VCaP (cell line): ENCODE measurements at regions not wholly inside any gene's neighbourhood (a gene's known extent, or its start where the extent isn't known, plus 50 kb on each side); places are given as distances from the start of the nearest gene placed in this dataset.

Experiments
- H3K27ac ChIP-seq: fragments of 450-650 bp; 2 replicates; pipeline ENCODE4 v1.5.1; 2017
- TF ChIP-seq, protein P1 (sequence below): fragments of 450-650 bp; conservative IDR thresholded peaks from 2 replicates; pipeline ENCODE4 v1.5.1; 2017; ENCODE audit warnings: mild to moderate bottlenecking, moderate library complexity

DNA sequence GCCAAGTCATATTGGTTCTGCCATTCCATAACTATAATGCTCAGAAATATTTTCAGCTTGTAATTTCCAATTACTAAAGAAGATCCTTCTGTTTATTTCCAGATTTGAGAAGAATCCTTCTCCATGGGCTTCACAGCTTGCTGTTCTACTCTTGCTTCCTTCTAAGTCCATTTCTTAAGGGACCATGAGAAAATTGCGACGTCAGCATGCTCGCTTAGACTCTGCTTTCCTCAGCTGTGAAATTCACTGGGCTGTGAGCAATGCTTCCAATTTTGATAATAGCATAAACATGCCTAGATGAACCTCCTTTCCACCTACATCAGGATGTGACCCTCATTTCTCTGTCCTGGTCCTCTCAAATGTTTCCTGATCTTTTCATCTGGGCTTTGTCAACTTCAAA lies 145.3 kb upstream of the CDH20 start:
- no peak overlapping the region for H3K27ac ChIP-seq
- TF ChIP-seq, protein P1, sequence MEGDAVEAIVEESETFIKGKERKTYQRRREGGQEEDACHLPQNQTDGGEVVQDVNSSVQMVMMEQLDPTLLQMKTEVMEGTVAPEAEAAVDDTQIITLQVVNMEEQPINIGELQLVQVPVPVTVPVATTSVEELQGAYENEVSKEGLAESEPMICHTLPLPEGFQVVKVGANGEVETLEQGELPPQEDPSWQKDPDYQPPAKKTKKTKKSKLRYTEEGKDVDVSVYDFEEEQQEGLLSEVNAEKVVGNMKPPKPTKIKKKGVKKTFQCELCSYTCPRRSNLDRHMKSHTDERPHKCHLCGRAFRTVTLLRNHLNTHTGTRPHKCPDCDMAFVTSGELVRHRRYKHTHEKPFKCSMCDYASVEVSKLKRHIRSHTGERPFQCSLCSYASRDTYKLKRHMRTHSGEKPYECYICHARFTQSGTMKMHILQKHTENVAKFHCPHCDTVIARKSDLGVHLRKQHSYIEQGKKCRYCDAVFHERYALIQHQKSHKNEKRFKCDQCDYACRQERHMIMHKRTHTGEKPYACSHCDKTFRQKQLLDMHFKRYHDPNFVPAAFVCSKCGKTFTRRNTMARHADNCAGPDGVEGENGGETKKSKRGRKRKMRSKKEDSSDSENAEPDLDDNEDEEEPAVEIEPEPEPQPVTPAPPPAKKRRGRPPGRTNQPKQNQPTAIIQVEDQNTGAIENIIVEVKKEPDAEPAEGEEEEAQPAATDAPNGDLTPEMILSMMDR = no peak

DNA sequence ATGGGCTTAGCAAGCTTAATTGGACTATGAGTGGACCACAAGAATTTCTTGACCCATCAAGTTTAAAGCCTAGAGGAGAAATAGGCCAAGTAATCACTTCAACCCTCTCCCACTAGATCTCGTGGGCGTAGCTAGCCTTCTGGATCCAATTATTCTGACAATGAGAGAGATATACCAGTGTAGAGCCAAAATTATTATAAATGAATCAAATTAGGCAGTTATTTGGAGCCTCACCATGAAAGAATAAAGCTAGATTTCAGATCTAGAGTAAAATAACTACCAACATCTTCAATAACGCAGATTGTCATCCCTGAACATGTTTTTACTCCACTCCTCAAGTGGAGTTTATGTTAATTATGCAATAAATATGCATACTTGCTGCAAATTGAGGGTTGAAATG lies 143.9 kb upstream of the CDH20 start:
- TF ChIP-seq, protein P1 = no peak
- no peak overlapping the region for H3K27ac ChIP-seq

DNA sequence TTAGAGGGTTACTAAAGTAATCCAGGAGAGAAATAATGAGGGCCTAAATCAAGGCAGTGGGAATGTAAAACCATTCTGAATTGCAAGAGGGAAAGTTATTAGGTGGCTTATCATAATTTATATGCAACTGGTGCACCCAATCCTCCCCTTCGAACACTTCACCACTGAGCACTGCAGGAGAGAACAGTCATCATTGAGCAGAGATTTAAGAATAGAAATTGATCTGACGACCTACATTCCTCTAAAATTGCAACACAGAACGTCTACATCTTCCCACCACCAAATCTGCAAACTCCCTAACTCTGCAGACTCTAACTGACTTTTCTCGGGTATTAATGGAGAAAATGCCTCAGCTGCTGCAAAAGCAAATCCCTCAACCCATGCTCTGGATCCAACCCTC lies 138.5 kb upstream of the CDH20 start:
- H3K27ac ChIP-seq = no peak overlapping the region
- TF ChIP-seq, protein P1 = no peak

DNA sequence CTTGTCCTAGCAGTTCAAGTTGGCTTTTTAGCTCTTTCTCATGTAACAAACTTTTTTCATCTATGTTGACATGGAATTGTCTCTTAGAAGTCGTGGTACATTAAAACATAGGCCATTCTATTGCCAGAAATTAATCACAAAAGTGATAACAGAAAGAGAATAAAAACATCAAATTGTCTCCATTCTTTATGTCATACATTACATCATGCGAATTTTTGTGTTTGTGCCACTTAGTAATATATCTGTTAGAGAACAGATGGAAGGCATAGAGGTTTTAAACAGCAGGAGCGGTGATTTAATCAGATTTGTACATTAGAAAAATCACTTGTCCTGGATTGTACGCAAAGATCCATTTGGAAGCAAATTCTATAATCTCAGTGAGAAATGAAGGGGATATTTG lies 136.5 kb upstream of the CDH20 start:
- H3K27ac ChIP-seq = no peak overlapping the region
- TF ChIP-seq, protein P1 = no peak

DNA sequence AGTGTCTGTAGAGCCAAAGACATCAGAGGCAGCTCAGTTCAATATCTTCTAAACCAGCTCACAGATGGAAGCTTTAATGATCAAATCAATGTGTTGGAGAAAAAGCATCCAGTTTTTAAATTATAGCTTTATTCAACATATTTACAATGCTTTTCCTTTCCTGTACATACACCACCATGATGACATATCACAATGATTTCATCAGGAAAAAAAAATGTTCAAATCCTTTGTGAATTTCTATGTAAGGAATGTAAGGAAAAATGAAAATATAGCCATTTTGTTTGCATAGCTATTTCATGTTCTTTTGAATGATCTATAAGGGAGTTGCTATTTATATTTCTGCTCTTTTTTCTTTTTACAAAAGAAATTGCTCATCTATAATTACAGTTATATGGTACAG lies 134.7 kb upstream of the CDH20 start:
- H3K27ac ChIP-seq = no peak overlapping the region
- TF ChIP-seq, protein P1 = no peak

DNA sequence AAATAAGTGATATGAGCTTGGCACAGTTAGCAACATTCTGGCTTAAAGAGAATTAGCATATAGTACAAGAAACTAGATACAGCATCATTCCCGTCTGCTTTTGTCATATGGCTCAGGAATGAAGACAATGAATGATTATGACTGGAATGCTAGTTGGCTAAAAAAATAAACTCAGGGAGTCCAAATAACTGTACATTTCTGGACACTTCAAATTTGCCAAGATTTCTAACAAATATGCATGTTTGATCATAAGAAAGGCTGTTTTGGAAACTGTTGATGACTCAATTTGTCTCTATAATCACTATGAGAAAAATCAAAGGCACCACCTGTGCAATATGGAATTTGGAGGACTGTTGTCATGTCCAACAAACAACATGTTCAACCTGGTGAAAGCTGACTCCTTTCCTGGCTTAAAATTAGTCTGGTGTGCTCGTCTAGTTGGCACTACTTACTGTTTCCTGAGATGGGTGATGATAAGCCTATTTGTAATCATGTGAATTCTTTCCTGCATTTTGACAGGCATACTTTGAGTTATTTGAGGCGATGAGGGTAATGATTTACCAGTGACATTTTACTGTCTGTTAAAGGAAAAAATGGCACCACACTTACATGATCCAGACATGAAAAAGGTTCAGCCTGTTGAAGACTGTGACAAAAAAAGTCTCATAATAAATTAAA lies 133.9 kb upstream of the CDH20 start:
- TF ChIP-seq, protein P1 = no peak

DNA sequence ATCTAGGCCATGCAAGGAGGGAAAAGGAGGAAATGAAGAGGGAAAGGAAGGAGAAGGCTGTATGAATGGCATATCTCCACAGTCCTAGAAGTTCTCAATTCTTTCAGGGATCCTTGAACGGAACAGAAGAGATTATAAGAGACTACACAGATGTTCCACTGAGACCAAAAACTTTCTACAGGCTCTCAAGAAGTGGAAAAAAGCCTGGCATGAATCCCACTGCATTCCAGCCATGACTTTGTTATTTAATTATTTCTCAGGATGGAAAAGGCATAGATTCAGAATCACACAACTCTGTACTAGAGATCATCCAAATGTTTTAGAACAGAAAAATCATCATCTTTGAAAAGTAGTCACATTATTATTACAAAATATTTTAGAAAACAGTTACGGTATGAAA lies 131.7 kb upstream of the CDH20 start:
- TF ChIP-seq, protein P1 = no peak
- H3K27ac ChIP-seq = no peak overlapping the region

More for the DNA sequence above, 133.9 kb upstream of the CDH20 start:
- H3K27ac ChIP-seq = no peak overlapping the region; the same call in 1 of the 2 replicates
